ENCODE measurements at regions not wholly inside any gene's neighbourhood (a gene's known extent, or its start where the extent isn't known, plus 50 kb on each side); places are given as distances from the start of the nearest gene placed in this dataset.

- TF ChIP-seq ZBTB33 (IDR thresholded peaks at IDR 0.05), result no peak
These were observed 1560.0 kb downstream of the PCDH9 start (continued) for GRCh38 chr13:65670014-65670625.

GRCh38 chr13:65660731-65661130, 1569.4 kb downstream of the PCDH9 start:
- 57% methylated on average over 1 of the region's 1 CpG for WGBS

More at GRCh38 chr13:65660731-65661130, 1569.4 kb downstream of the PCDH9 start:
- no peaks in the 10 kb centered on the region for H3K9me3 ChIP-seq (ENCODE audit: control insufficient read depth in 4 of 4, low read length in 3 of 4)
- no peak overlapping the region for H3K4me3 ChIP-seq (ENCODE audit: low read depth in 1 of 3, low read length in 3 of 3)
- H3K27me3 ChIP-seq (ENCODE audit: control insufficient read depth in 4 of 4, insufficient read depth in 4 of 4, low read length in 3 of 4), result no peaks in the 10 kb centered on the region
- no peaks in the 10 kb centered on the region for H3K36me3 ChIP-seq (ENCODE audit: control insufficient read depth in 4 of 4, insufficient read depth in 3 of 4, low read depth in 1 of 4, low read length in 3 of 4)
- no peak overlapping the region for H3K9ac ChIP-seq (ENCODE audit: low read depth in 1 of 2, low read length in 2 of 2)
- H3K4me1 ChIP-seq (ENCODE audit: control insufficient read depth in 4 of 4, insufficient read depth in 4 of 4, low read length in 3 of 4), result no peaks in the 10 kb centered on the region
- DNase-seq (ENCODE audit: low spot score), result no peak
- TF ChIP-seq ATF3 (IDR thresholded peaks at IDR 0.05) (no peak), FOXA1 (IDR thresholded peaks at IDR 0.05) (no peak), YY1 (IDR thresholded peaks at IDR 0.05) (no peak), ZBTB33 (IDR thresholded peaks at IDR 0.05) (no peak), JUND (IDR thresholded peaks at IDR 0.05) (no peak), GABPA (IDR thresholded peaks at IDR 0.05 in 1 of 2, conservative IDR thresholded peaks at IDR 0.05 in 1 of 2) (no peak), TAF1 (conservative IDR thresholded peaks at IDR 0.05) (no peak), HNF4A (conservative IDR thresholded peaks at IDR 0.05) (no peak), SP1 (IDR thresholded peaks at IDR 0.05) (no peak), MAX (IDR thresholded peaks at IDR 0.05) (no peak), RAD21 (IDR thresholded peaks at IDR 0.05) (no peak), HNF4G (IDR thresholded peaks at IDR 0.05) (no peak), EGR1 (IDR thresholded peaks at IDR 0.05; ENCODE audit: low read depth in 2 of 2) (no peak), RXRA (IDR thresholded peaks at IDR 0.05) (no peak), NR2F2 (IDR thresholded peaks at IDR 0.05) (no peak), CTCF (IDR thresholded peaks at IDR 0.05; ENCODE audit: low read depth, low read length, missing input control) (no peak)
- no peak overlapping the region for H3K27ac ChIP-seq (ENCODE audit: low read depth in 1 of 2, low read length in 2 of 2)

Measured in liver (tissue), 8 donors.